HUES6 (cell line): ENCODE measurements at regions not wholly inside any gene's neighbourhood (a gene's known extent, or its start where the extent isn't known, plus 50 kb on each side); places are given as distances from the start of the nearest gene placed in this dataset.

Experiments used
- H3K27ac ChIP-seq: 2 replicates; pipeline ENCODE4 v1.7.0; 2013; ENCODE audit warnings: low read depth, mild to moderate bottlenecking, low read length, inconsistent platforms
- H3K27me3 ChIP-seq: 2 replicates; pipeline ENCODE4 v1.6.1; 2013; ENCODE audit warnings: low read length; ENCODE audit not compliant: control insufficient read depth, insufficient read depth
- H3K36me3 ChIP-seq: 2 replicates; pipeline ENCODE4 v1.6.1; 2013; ENCODE audit warnings: low read length; ENCODE audit not compliant: control insufficient read depth, insufficient read depth
- H3K4me1 ChIP-seq: 2 replicates; pipeline ENCODE4 v1.6.1; 2013; ENCODE audit warnings: low read length; ENCODE audit not compliant: control insufficient read depth, insufficient read depth
- H3K4me3 ChIP-seq: 2 replicates; pipeline ENCODE4 v1.5.1; 2013; ENCODE audit warnings: low read depth, low read length
- H3K9ac ChIP-seq: one replicate; pipeline ENCODE4 v1.6.1; 2013; ENCODE audit warnings: mild to moderate bottlenecking, low read length
- H3K9me3 ChIP-seq: 2 replicates; pipeline ENCODE4 v1.6.1; 2013; ENCODE audit warnings: low read depth, low read length; ENCODE audit not compliant: control insufficient read depth, insufficient read depth

GRCh38 chr7:25965405-25966123, 186.4 kb upstream of the NFE2L3 start:
- Histone ChIP-seq H3K9ac (no peak overlapping the region), H3K9me3 (0 out of 2 replicates have a peak, but pooled peaks cover 3% of the 10 kb centered on the region), H3K4me3 (no peak overlapping the region), H3K27ac (no peak overlapping the region), H3K36me3 (no peaks in the 10 kb centered on the region), H3K4me1 (no peaks in the 10 kb centered on the region), H3K27me3 (no peaks in the 10 kb centered on the region)

- Histone ChIP-seq H3K4me1 (no peaks in the 10 kb centered on the region), H3K4me3 (no peak overlapping the region), H3K27me3 (no peaks in the 10 kb centered on the region), H3K9ac (no peak overlapping the region), H3K36me3 (no peaks in the 10 kb centered on the region), H3K9me3 (no peaks in the 10 kb centered on the region), H3K27ac (no peak overlapping the region)
These were observed 185.5 kb upstream of the NFE2L3 start for GRCh38 chr7:25966469-25966868.

GRCh38 chr7:25967278-25968204, 184.5 kb upstream of the NFE2L3 start:
- H3K9me3 ChIP-seq: no peaks in the 10 kb centered on the region
- H3K4me3 ChIP-seq: no peak overlapping the region
- H3K27ac ChIP-seq: no peak overlapping the region
- no peaks in the 10 kb centered on the region for H3K27me3 ChIP-seq
- H3K4me1 ChIP-seq: no peaks in the 10 kb centered on the region
- H3K36me3 ChIP-seq: no peaks in the 10 kb centered on the region
- no peak overlapping the region for H3K9ac ChIP-seq

- H3K4me3 ChIP-seq: no peak overlapping the region
- no peak overlapping the region for H3K9ac ChIP-seq
- no peaks in the 10 kb centered on the region for H3K4me1 ChIP-seq
- no peaks in the 10 kb centered on the region for H3K27me3 ChIP-seq
- no peaks in the 10 kb centered on the region for H3K36me3 ChIP-seq
- no peak overlapping the region for H3K27ac ChIP-seq
- no peaks in the 10 kb centered on the region for H3K9me3 ChIP-seq
These were observed 183.6 kb upstream of the NFE2L3 start for GRCh38 chr7:25968205-25968993.

GRCh38 chr7:25970356-25970755, 181.6 kb upstream of the NFE2L3 start:
- H3K36me3 ChIP-seq: no peaks in the 10 kb centered on the region
- H3K9me3 ChIP-seq: no peaks in the 10 kb centered on the region
- H3K27me3 ChIP-seq: no peaks in the 10 kb centered on the region
- H3K4me3 ChIP-seq: no peak overlapping the region
- no peak overlapping the region for H3K9ac ChIP-seq
- H3K4me1 ChIP-seq: no peaks in the 10 kb centered on the region
- H3K27ac ChIP-seq: no peak overlapping the region

- Histone ChIP-seq H3K9me3 (no peaks in the 10 kb centered on the region; the same call in 1 of the 2 replicates), H3K36me3 (no peaks in the 10 kb centered on the region), H3K4me1 (no peaks in the 10 kb centered on the region), H3K27me3 (no peaks in the 10 kb centered on the region), H3K9ac (no peak overlapping the region), H3K27ac (no peak overlapping the region), H3K4me3 (no peak overlapping the region)
These were observed 181.1 kb upstream of the NFE2L3 start for GRCh38 chr7:25970911-25971310.

- Histone ChIP-seq H3K9ac (no peak overlapping the region), H3K4me3 (no peak overlapping the region), H3K4me1 (no peaks in the 10 kb centered on the region), H3K27me3 (no peaks in the 10 kb centered on the region), H3K27ac (no peak overlapping the region), H3K9me3 (peaks cover 12% of the 10 kb centered on the region), H3K36me3 (no peaks in the 10 kb centered on the region)
These were observed 175.4 kb upstream of the NFE2L3 start for GRCh38 chr7:25976630-25977029.

- no peak overlapping the region for H3K9ac ChIP-seq
- H3K4me1 ChIP-seq: no peaks in the 10 kb centered on the region
- H3K4me3 ChIP-seq: no peak overlapping the region
- no peak overlapping the region for H3K27ac ChIP-seq
- H3K27me3 ChIP-seq: no peaks in the 10 kb centered on the region
- H3K36me3 ChIP-seq: no peaks in the 10 kb centered on the region
- H3K9me3 ChIP-seq: peaks cover 12% of the 10 kb centered on the region
These were observed 173.5 kb upstream of the NFE2L3 start for GRCh38 chr7:25978466-25978865.

GRCh38 chr7:25979605-25980004, 172.4 kb upstream of the NFE2L3 start:
- H3K9ac ChIP-seq: no peak overlapping the region
- no peaks in the 10 kb centered on the region for H3K27me3 ChIP-seq
- H3K36me3 ChIP-seq: no peaks in the 10 kb centered on the region
- H3K4me3 ChIP-seq: no peak overlapping the region
- peaks cover 12% of the 10 kb centered on the region for H3K9me3 ChIP-seq
- H3K27ac ChIP-seq: no peak overlapping the region
- H3K4me1 ChIP-seq: no peaks in the 10 kb centered on the region

GRCh38 chr7:25982684-25983083, 169.3 kb upstream of the NFE2L3 start:
- no peak overlapping the region for H3K27ac ChIP-seq
- no peaks in the 10 kb centered on the region for H3K27me3 ChIP-seq
- H3K9ac ChIP-seq: no peak overlapping the region

More at GRCh38 chr7:25982684-25983083, 169.3 kb upstream of the NFE2L3 start:
- no peaks in the 10 kb centered on the region for H3K36me3 ChIP-seq
- peaks cover 5% of the 10 kb centered on the region; the same call in 1 of the 2 replicates for H3K4me1 ChIP-seq
- H3K9me3 ChIP-seq: 0 out of 2 replicates have a peak, but pooled peaks cover 3% of the 10 kb centered on the region
- no peak overlapping the region for H3K4me3 ChIP-seq
